ENCODE measurements at regions not wholly inside any gene's neighbourhood (a gene's known extent, or its start where the extent isn't known, plus 50 kb on each side); places are given as distances from the start of the nearest gene placed in this dataset.

- 58 to 73% methylated on average over 3 of the region's 3 CpGs for WGBS, 2 donors
- Histone ChIP-seq H3K9me3 (ENCODE audit: control insufficient read depth in 4 of 4, insufficient read depth in 3 of 4, low read length in 3 of 4) (no peaks in the 10 kb centered on the region), H3K36me3 (ENCODE audit: control insufficient read depth in 4 of 4, insufficient read depth in 4 of 4, low read length in 4 of 4) (no peaks in the 10 kb centered on the region), H3K9ac (ENCODE audit: insufficient read depth in 1 of 2, low read length in 2 of 2) (no peak overlapping the region), H3K4me3 (no peak overlapping the region), H3K27ac (ENCODE audit: low read depth in 1 of 2, low read length in 1 of 2) (no peak overlapping the region), H3K27me3 (ENCODE audit: control insufficient read depth in 3 of 3, insufficient read depth in 3 of 3, low read length in 2 of 3) (no peaks in the 10 kb centered on the region), H3K4me1 (ENCODE audit: control insufficient read depth in 5 of 5, insufficient read depth in 5 of 5, low read length in 5 of 5) (no peaks in the 10 kb centered on the region)
- ATAC-seq (ENCODE audit: insufficient read depth, low FRiP score), result no peak
- TF ChIP-seq CTCF (IDR thresholded peaks at IDR 0.05; ENCODE audit: control extremely low read depth, extremely low read depth), result no peak
- no peak for DNase-seq
Observed at GRCh38 chr5:89289604-89290003, 406.6 kb upstream of the MEF2C start.

- Histone ChIP-seq H3K36me3 (ENCODE audit: control insufficient read depth in 4 of 4, insufficient read depth in 4 of 4, low read length in 4 of 4) (no peaks in the 10 kb centered on the region), H3K9ac (ENCODE audit: insufficient read depth in 1 of 2, low read length in 2 of 2) (no peak overlapping the region), H3K27me3 (ENCODE audit: control insufficient read depth in 3 of 3, insufficient read depth in 3 of 3, low read length in 2 of 3) (no peaks in the 10 kb centered on the region), H3K4me1 (ENCODE audit: control insufficient read depth in 5 of 5, insufficient read depth in 5 of 5, low read length in 5 of 5) (no peaks in the 10 kb centered on the region), H3K4me3 (no peak overlapping the region), H3K9me3 (ENCODE audit: control insufficient read depth in 4 of 4, insufficient read depth in 3 of 4, low read length in 3 of 4) (no peaks in the 10 kb centered on the region), H3K27ac (ENCODE audit: low read depth in 1 of 2, low read length in 1 of 2) (no peak overlapping the region)
- no peak for ATAC-seq (ENCODE audit: insufficient read depth, low FRiP score)
- TF ChIP-seq CTCF (IDR thresholded peaks at IDR 0.05; ENCODE audit: control extremely low read depth, extremely low read depth), result no peak
- no peak for DNase-seq
Observed at GRCh38 chr5:89287964-89288363, 405.0 kb upstream of the MEF2C start.

- no peak for TF ChIP-seq CTCF (IDR thresholded peaks at IDR 0.05; ENCODE audit: control extremely low read depth, extremely low read depth)
- no peak for DNase-seq
- Histone ChIP-seq H3K4me1 (ENCODE audit: control insufficient read depth in 5 of 5, insufficient read depth in 5 of 5, low read length in 5 of 5) (peaks cover 0 to 6% (median 0%) of the 10 kb centered on the region in 5 donors), H3K27ac (ENCODE audit: low read depth in 1 of 2, low read length in 1 of 2) (no peak overlapping the region), H3K9me3 (ENCODE audit: control insufficient read depth in 4 of 4, insufficient read depth in 3 of 4, low read length in 3 of 4) (no peaks in the 10 kb centered on the region), H3K4me3 (no peak overlapping the region), H3K27me3 (ENCODE audit: control insufficient read depth in 3 of 3, insufficient read depth in 3 of 3, low read length in 2 of 3) (no peaks in the 10 kb centered on the region), H3K36me3 (ENCODE audit: control insufficient read depth in 4 of 4, insufficient read depth in 4 of 4, low read length in 4 of 4) (no peaks in the 10 kb centered on the region), H3K9ac (ENCODE audit: insufficient read depth in 1 of 2, low read length in 2 of 2) (no peak overlapping the region)
- no peak for ATAC-seq (ENCODE audit: insufficient read depth, low FRiP score)
- WGBS, 2 donors, result 94 to 97% methylated on average over 3 of the region's 3 CpGs
Observed at GRCh38 chr5:89286320-89286719, 403.3 kb upstream of the MEF2C start.

- WGBS, 2 donors, result 94 to 95% methylated on average over 3 of the region's 3 CpGs
- H3K27ac ChIP-seq (ENCODE audit: low read depth in 1 of 2, low read length in 1 of 2), result no peak overlapping the region
- TF ChIP-seq CTCF (IDR thresholded peaks at IDR 0.05; ENCODE audit: control extremely low read depth, extremely low read depth), result no peak
Observed at GRCh38 chr5:89283728-89284493, 400.9 kb upstream of the MEF2C start.

More at GRCh38 chr5:89283728-89284493, 400.9 kb upstream of the MEF2C start:
- DNase-seq (no peak), ATAC-seq (ENCODE audit: insufficient read depth, low FRiP score) (no peak)
- Histone ChIP-seq H3K9me3 (ENCODE audit: control insufficient read depth in 4 of 4, insufficient read depth in 3 of 4, low read length in 3 of 4) (no peaks in the 10 kb centered on the region), H3K4me3 (no peak overlapping the region), H3K27me3 (ENCODE audit: control insufficient read depth in 3 of 3, insufficient read depth in 3 of 3, low read length in 2 of 3) (no peaks in the 10 kb centered on the region), H3K9ac (ENCODE audit: insufficient read depth in 1 of 2, low read length in 2 of 2) (no peak overlapping the region), H3K4me1 (ENCODE audit: control insufficient read depth in 5 of 5, insufficient read depth in 5 of 5, low read length in 5 of 5) (peaks cover 0 to 13% (median 0%) of the 10 kb centered on the region in 5 donors), H3K36me3 (ENCODE audit: control insufficient read depth in 4 of 4, insufficient read depth in 4 of 4, low read length in 4 of 4) (no peaks in the 10 kb centered on the region)

All from lung (tissue), 11 donors.